Esophagus squamous epithelium (tissue), 5 donors: ENCODE measurements at regions not wholly inside any gene's neighbourhood (a gene's known extent, or its start where the extent isn't known, plus 50 kb on each side); places are given as distances from the start of the nearest gene placed in this dataset.

Source experiments
- DNase-seq: peaks from one replicate; lab custom pipeline; 2025; lab: John Stamatoyannopoulos, UW
- H3K27ac ChIP-seq, 4 donors: fragments of 200-600 bp; sonication (generic); one replicate each; pipeline ENCODE4 v1.5.1; 2016 to 2019; ENCODE audit warnings: mild to moderate bottlenecking in 1 of 4
- H3K27me3 ChIP-seq, 4 donors: fragments of 200-600 bp; sonication (generic); 1 replicate in 3 of 4; 2 replicates in 1 of 4; pipeline versions ENCODE4 v1.5.1 to v1.6.0; 2017 to 2021; ENCODE audit warnings: antibody characterized with exemption in 1 of 4
- H3K36me3 ChIP-seq, 3 donors: fragments of 200-600 bp; sonication (generic); one replicate each; pipeline ENCODE4 v1.5.1; 2016 to 2019
- H3K4me1 ChIP-seq, 3 donors: fragments of 200-600 bp; sonication (generic); one replicate each; pipeline ENCODE4 v1.5.1; 2017 to 2019
- H3K4me3 ChIP-seq, 4 donors: fragments of 200-600 bp; sonication (generic); 1 replicate in 3 of 4; 2 replicates in 1 of 4; pipeline ENCODE4 v1.5.1; 2016 to 2019; ENCODE audit warnings: mild to moderate bottlenecking in 2 of 4, moderate library complexity in 1 of 4
- H3K9me3 ChIP-seq, 3 donors: fragments of 200-600 bp; sonication (generic); one replicate each; pipeline ENCODE4 v1.5.1; 2016 to 2019
- POLR2A ChIP-seq, 4 donors: fragments of 450-650 bp; IDR thresholded peaks; one replicate each; pipeline ENCODE4 v1.6.1; 2017; ENCODE audit warnings: antibody characterized with exemption in 4 of 4, mild to moderate bottlenecking in 4 of 4, moderate library complexity in 3 of 4
- WGBS, 2 donors: methylation state at CpG; one replicate each; pipeline ENCODE4 v1.1.5; 2018; 5-methylcytosine and 5-hydroxymethylcytosine counted together
- intact Hi-C: fragments of 100-400 bp; cut with DNase I; formaldehyde crosslinking; loops from one replicate; pipeline ENCODE4 v1.15.0; 2022
- TF ChIP-seq, protein P1 (sequence below), 6 experiments: fragments of 450-650 bp in 4 of 6; fragments of 200-600 bp in 2 of 6; sonication (generic) in 2 of 6; IDR thresholded peaks; one replicate each; pipeline ENCODE4 v1.5.1; 2016 to 2019; ENCODE audit warnings: antibody characterized with exemption in 6 of 6, mild to moderate bottlenecking in 4 of 6, moderate library complexity in 4 of 6
- donor health status: DM: yes; HTN: yes; CAD: no.

DNA sequence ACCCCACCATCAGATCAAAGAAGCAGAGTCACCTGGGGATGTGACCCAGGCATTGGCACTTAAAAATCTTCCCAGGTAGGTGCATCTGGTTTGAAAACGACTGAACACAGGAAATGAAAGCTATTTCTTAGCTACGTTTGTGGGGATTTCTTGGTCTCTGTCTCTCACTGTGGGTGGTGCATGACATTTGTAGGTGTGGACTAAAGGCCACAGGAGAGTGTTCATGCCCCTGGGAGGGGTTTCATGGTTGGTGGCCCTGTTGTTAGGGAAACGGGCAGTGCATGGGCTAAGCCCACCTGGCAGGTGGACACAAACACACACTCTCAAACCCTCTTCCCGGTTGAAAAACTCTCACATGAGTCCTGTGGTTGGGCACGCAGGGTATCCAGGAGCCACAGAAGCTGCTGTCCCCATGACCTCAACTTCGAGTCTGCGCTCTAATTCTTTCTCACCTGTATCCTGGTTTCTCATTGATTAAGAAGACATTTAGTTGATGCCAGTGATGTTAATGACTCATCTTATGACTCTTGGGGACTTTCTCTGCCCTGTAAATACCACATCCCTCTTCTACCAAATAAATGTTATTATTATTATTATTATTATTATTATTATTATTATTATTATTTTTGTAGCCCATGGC lies 119.4 kb downstream of the MRPS6 start:
- intact Hi-C loops: no loop called here
- no peak for DNase-seq
- Histone ChIP-seq H3K9me3 (no peaks in the 10 kb centered on the region), H3K27ac (no peak overlapping the region), H3K4me3 (no peak overlapping the region), H3K36me3 (no peaks in the 10 kb centered on the region), H3K27me3 (no peaks in the 10 kb centered on the region), H3K4me1 (no peaks in the 10 kb centered on the region)
- 78 to 82% methylated on average over 7 of the region's 7 CpGs for WGBS, 2 donors
- no peak for TF ChIP-seq POLR2A (IDR thresholded peaks at IDR 0.05)
- TF ChIP-seq, protein P1, sequence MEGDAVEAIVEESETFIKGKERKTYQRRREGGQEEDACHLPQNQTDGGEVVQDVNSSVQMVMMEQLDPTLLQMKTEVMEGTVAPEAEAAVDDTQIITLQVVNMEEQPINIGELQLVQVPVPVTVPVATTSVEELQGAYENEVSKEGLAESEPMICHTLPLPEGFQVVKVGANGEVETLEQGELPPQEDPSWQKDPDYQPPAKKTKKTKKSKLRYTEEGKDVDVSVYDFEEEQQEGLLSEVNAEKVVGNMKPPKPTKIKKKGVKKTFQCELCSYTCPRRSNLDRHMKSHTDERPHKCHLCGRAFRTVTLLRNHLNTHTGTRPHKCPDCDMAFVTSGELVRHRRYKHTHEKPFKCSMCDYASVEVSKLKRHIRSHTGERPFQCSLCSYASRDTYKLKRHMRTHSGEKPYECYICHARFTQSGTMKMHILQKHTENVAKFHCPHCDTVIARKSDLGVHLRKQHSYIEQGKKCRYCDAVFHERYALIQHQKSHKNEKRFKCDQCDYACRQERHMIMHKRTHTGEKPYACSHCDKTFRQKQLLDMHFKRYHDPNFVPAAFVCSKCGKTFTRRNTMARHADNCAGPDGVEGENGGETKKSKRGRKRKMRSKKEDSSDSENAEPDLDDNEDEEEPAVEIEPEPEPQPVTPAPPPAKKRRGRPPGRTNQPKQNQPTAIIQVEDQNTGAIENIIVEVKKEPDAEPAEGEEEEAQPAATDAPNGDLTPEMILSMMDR (IDR thresholded peaks at IDR 0.05): no peak

DNA sequence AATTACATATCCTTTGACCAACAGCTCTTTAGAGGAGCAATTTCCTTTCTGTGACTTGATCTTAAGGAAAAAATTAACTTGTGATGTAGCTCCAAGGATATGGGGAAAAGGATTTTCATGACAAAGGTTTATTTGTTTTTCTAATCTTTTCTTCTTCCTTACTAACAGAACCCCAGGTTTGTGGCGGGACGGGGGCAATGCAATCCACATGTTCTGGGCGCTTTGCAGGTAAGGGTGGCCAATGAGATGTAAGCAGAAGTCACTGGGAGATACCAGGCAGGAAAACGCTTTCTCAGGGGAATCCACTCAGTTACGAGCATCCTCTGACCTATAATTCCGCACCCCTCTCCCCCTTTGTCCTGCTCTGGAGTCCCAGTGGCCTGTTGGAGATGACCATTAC lies 122.0 kb downstream of the MRPS6 start:
- TF ChIP-seq, protein P1 (IDR thresholded peaks at IDR 0.05): no peak
- TF ChIP-seq POLR2A (IDR thresholded peaks at IDR 0.05): no peak
- intact Hi-C loops: no loop called here
- Histone ChIP-seq H3K27ac (no peak overlapping the region), H3K36me3 (no peaks in the 10 kb centered on the region), H3K4me1 (peaks cover 0 to 4% (median 0%) of the 10 kb centered on the region in 3 donors), H3K27me3 (no peaks in the 10 kb centered on the region), H3K9me3 (no peaks in the 10 kb centered on the region), H3K4me3 (no peak overlapping the region)
- DNase-seq: no peak
- 93 to 95% methylated on average over 5 to 6 of the region's 6 CpGs for WGBS, 2 donors

DNA sequence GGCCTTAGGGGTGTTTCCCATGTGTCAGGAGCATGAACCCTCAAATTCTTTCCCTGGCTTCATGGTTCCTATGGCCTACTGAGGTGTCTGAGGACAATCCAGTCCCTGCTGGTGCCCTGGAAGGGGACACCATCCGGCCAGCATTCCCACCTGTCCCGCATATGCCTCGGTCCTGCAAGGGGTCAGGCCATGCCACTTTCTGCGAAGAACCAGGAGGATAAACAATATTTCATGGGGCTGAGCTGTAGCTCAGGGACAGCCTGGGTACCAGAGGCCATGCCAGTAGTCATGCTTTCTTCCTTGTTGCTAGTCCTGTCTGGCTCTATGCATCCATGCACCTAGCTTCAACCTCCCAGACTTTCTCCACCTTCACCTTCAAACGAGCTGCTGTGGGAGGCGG lies 123.6 kb downstream of the MRPS6 start:
- 82 to 91% methylated on average over 2 to 5 of the region's 6 CpGs for WGBS, 2 donors
- intact Hi-C loops: no loop called here

DNA sequence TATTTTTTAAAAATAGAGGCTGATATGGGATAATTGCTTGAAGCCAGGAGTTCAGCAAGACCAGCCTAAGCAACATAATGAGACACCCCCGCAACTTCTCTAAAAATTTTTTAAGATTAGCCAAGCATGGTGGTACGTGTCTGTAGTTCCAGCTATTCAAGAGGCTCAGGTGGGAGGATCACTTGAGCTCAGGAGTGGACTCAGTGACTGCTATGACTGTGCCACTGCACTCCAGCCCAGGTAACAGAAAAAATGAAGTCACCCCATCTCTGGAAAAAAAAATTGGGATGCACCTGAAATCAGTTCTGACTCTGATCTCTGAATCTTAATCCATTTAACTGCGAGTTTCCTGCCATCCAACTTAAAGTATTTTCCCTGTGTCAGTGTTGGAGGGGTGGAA lies 124.2 kb downstream of the MRPS6 start:
- Histone ChIP-seq H3K36me3 (no peaks in the 10 kb centered on the region), H3K27ac (no peak overlapping the region), H3K27me3 (no peaks in the 10 kb centered on the region), H3K4me1 (peaks cover 2 to 20% (median 6%) of the 10 kb centered on the region in 3 donors), H3K4me3 (no peak overlapping the region), H3K9me3 (no peaks in the 10 kb centered on the region)
- intact Hi-C loops: no loop called here
- TF ChIP-seq, protein P1 (IDR thresholded peaks at IDR 0.05): no peak
- TF ChIP-seq POLR2A (IDR thresholded peaks at IDR 0.05): no peak
- no peak for DNase-seq
- 80 to 81% methylated on average over 3 of the region's 3 CpGs for WGBS, 2 donors

More for the DNA sequence above, 123.6 kb downstream of the MRPS6 start:
- no peaks in the 10 kb centered on the region for H3K27me3 ChIP-seq
- no peaks in the 10 kb centered on the region for H3K36me3 ChIP-seq
- H3K4me3 ChIP-seq: no peak overlapping the region
- H3K4me1 ChIP-seq: peaks cover 2 to 15% (median 6%) of the 10 kb centered on the region in 3 donors
- DNase-seq: no peak
- TF ChIP-seq, protein P1 (IDR thresholded peaks at IDR 0.05): no peak
- no peak for TF ChIP-seq POLR2A (IDR thresholded peaks at IDR 0.05)
- no peaks in the 10 kb centered on the region for H3K9me3 ChIP-seq
- no peak overlapping the region for H3K27ac ChIP-seq

DNA sequence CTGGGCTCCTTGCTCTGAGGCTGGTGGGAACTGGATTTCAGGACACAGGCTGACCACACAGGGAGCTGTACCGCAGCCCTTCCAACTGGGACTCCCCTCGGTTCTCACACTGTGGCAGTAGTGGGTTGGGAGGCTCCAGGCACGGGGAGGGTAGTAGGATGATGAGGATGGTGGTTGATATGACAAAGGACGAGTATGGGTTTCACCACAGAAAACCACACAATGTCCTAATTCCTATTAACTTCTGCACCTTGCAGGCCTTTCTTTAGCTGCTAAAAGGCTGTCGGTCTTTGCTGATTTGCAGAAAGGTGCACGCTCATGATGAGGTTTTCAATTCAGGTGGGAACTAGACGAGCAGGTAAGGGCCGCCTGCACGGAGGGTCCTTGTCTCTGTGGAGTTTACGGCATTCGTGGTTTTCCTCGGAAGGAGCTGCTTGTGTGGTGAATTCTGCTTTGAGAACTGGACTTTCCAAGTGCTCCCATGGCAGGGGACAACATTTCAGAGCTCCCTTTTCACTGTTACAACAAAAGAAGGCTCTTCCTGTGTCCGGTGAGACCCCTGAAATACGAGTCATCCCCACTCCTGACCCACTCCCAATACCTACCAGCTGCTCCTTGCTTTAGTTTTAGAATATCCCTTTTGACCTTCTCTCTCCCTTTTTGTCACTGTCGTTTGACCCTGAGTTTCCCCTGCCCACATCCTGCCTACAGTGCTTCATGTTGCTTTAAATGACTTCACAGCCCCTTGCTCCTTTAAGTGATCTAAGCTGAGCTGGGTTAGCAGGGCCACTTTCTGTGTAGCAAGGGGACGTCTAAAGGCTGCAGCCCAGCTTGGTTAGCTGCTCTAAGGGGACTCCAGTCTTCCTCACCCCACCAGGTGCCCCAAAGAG lies 125.1 kb downstream of the MRPS6 start:
- Histone ChIP-seq H3K27me3 (no peaks in the 10 kb centered on the region), H3K27ac (no peak overlapping the region), H3K36me3 (no peaks in the 10 kb centered on the region), H3K4me3 (no peak overlapping the region), H3K4me1 (peaks cover 2 to 27% (median 6%) of the 10 kb centered on the region in 3 donors), H3K9me3 (no peaks in the 10 kb centered on the region)
- no peak for TF ChIP-seq POLR2A (IDR thresholded peaks at IDR 0.05)
- TF ChIP-seq, protein P1 (IDR thresholded peaks at IDR 0.05): no peak
- intact Hi-C loops: no loop called here
- 65 to 70% methylated on average over 11 to 16 of the region's 16 CpGs for WGBS, 2 donors
- DNase-seq: no peak
